Endodermal cell (in vitro differentiated cells): ENCODE measurements at regions not wholly inside any gene's neighbourhood (a gene's known extent, or its start where the extent isn't known, plus 50 kb on each side); places are given as distances from the start of the nearest gene placed in this dataset.

ENCODE experiments used
- DNase-seq: peaks from one replicate; pipeline ENCODE4 v3.0.0-alpha.2; 2017
- H3K27ac ChIP-seq: 2 replicates; pipeline ENCODE4 v1.5.1; 2013; ENCODE audit warnings: mild to moderate bottlenecking, low read depth, low read length, moderate library complexity
- H3K27me3 ChIP-seq: 2 replicates; pipeline ENCODE4 v1.6.1; 2013; ENCODE audit warnings: mild to moderate bottlenecking, low read length, moderate library complexity; ENCODE audit not compliant: insufficient read depth, control insufficient read depth, poor library complexity, severe bottlenecking
- H3K36me3 ChIP-seq: 2 replicates; pipeline ENCODE4 v1.7.0; 2013; ENCODE audit warnings: mild to moderate bottlenecking, low read length, moderate library complexity; ENCODE audit not compliant: control insufficient read depth, insufficient read depth
- H3K4me1 ChIP-seq: one replicate; pipeline ENCODE4 v1.7.0; 2013; ENCODE audit warnings: low read length; ENCODE audit not compliant: control insufficient read depth, insufficient read depth
- H3K4me3 ChIP-seq: 2 replicates; pipeline ENCODE4 v1.5.1; 2013; ENCODE audit warnings: mild to moderate bottlenecking, low read length, moderate library complexity
- H3K9ac ChIP-seq: 2 replicates; pipeline ENCODE4 v1.6.1; 2013; ENCODE audit warnings: mild to moderate bottlenecking, low read length, moderate library complexity; ENCODE audit not compliant: poor library complexity, severe bottlenecking; ENCODE audit errors: extremely low read depth
- H3K9me3 ChIP-seq: 2 replicates; pipeline ENCODE4 v1.6.1; 2013; ENCODE audit warnings: mild to moderate bottlenecking, low read length, moderate library complexity; ENCODE audit not compliant: control insufficient read depth
- H3K27ac Mint-ChIP-seq: 2 replicates; pipeline ENCODE4 v1.8.0; 2020; ENCODE audit warnings: mixed read lengths
- H3K27me3 Mint-ChIP-seq: 2 replicates; pipeline ENCODE4 v1.8.0; 2021; ENCODE audit warnings: mild to moderate bottlenecking, mixed read lengths; ENCODE audit not compliant: insufficient read depth
- H3K36me3 Mint-ChIP-seq: 2 replicates; pipeline ENCODE4 v1.8.0; 2020; ENCODE audit warnings: low read depth, mixed read lengths
- H3K4me1 Mint-ChIP-seq: 2 replicates; pipeline ENCODE4 v1.8.0; 2020; ENCODE audit warnings: mixed read lengths
- H3K4me3 Mint-ChIP-seq: 2 replicates; pipeline ENCODE4 v1.8.0; 2020; ENCODE audit warnings: mild to moderate bottlenecking, moderate library complexity, mixed read lengths
- H3K9me3 Mint-ChIP-seq: 2 replicates; pipeline ENCODE4 v1.8.0; 2020; ENCODE audit warnings: mild to moderate bottlenecking, mixed read lengths
- WGBS, 2 experiments: methylation state at CpG; one replicate each; pipeline versions ENCODE4 v1.1.5 to v1.1.7; 2013; ENCODE audit warnings: missing lambda C conversion rate in 2 of 2, mixed read lengths in 1 of 2; ENCODE audit not compliant: insufficient coverage in 1 of 2, insufficient read length in 1 of 2; 5-methylcytosine and 5-hydroxymethylcytosine counted together
- TF ChIP-seq, protein P1 (sequence below): fragments of 200-600 bp; sonication (generic); conservative IDR thresholded peaks from 2 replicates; pipeline ENCODE4 v1.5.0; 2021; ENCODE audit warnings: antibody characterized with exemption, mild to moderate bottlenecking

- peaks cover 23% of the 10 kb centered on the region for H3K27me3 ChIP-seq
- H3K27ac ChIP-seq = no peak overlapping the region
- Mint-ChIP-seq H3K27me3 (peaks cover 19% of the 10 kb centered on the region), H3K4me1 (peaks cover 11% of the 10 kb centered on the region), H3K9me3 (peaks cover 2% of the 10 kb centered on the region), H3K4me3 (no peak overlapping the region), H3K27ac (no peak overlapping the region), H3K36me3 (no peaks in the 10 kb centered on the region)
- no peak overlapping the region for H3K4me3 ChIP-seq
- H3K9ac ChIP-seq = no peak overlapping the region
- 86% methylated on average over 1 of the region's 1 CpG; no CpG with 5 or more reads in 1 of the 2 experiments for WGBS, 2 experiments
- TF ChIP-seq, protein P1, sequence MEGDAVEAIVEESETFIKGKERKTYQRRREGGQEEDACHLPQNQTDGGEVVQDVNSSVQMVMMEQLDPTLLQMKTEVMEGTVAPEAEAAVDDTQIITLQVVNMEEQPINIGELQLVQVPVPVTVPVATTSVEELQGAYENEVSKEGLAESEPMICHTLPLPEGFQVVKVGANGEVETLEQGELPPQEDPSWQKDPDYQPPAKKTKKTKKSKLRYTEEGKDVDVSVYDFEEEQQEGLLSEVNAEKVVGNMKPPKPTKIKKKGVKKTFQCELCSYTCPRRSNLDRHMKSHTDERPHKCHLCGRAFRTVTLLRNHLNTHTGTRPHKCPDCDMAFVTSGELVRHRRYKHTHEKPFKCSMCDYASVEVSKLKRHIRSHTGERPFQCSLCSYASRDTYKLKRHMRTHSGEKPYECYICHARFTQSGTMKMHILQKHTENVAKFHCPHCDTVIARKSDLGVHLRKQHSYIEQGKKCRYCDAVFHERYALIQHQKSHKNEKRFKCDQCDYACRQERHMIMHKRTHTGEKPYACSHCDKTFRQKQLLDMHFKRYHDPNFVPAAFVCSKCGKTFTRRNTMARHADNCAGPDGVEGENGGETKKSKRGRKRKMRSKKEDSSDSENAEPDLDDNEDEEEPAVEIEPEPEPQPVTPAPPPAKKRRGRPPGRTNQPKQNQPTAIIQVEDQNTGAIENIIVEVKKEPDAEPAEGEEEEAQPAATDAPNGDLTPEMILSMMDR = no peak
- DNase-seq = no peak
- peaks cover 5% of the 10 kb centered on the region for H3K4me1 ChIP-seq
- no peaks in the 10 kb centered on the region for H3K36me3 ChIP-seq
- H3K9me3 ChIP-seq = no peaks in the 10 kb centered on the region
Observed at GRCh38 chr14:34205799-34206198, 254.9 kb upstream of the EGLN3 start.

- Mint-ChIP-seq H3K4me1 (peaks cover 11% of the 10 kb centered on the region), H3K9me3 (peaks cover 2% of the 10 kb centered on the region), H3K4me3 (no peak overlapping the region), H3K27ac (no peak overlapping the region), H3K36me3 (no peaks in the 10 kb centered on the region), H3K27me3 (peaks cover 20% of the 10 kb centered on the region)
- no peak for DNase-seq
- WGBS, 2 experiments = 95 to 100% methylated on average over 2 to 4 of the region's 4 CpGs
- TF ChIP-seq, protein P1 = no peak
- no peak overlapping the region for H3K9ac ChIP-seq
- peaks cover 31% of the 10 kb centered on the region for H3K27me3 ChIP-seq
- H3K9me3 ChIP-seq = no peaks in the 10 kb centered on the region
- peaks cover 5% of the 10 kb centered on the region for H3K4me1 ChIP-seq
- no peaks in the 10 kb centered on the region for H3K36me3 ChIP-seq
- no peak overlapping the region for H3K27ac ChIP-seq
- H3K4me3 ChIP-seq = no peak overlapping the region
Observed at GRCh38 chr14:34204774-34205173, 253.9 kb upstream of the EGLN3 start.

DNA sequence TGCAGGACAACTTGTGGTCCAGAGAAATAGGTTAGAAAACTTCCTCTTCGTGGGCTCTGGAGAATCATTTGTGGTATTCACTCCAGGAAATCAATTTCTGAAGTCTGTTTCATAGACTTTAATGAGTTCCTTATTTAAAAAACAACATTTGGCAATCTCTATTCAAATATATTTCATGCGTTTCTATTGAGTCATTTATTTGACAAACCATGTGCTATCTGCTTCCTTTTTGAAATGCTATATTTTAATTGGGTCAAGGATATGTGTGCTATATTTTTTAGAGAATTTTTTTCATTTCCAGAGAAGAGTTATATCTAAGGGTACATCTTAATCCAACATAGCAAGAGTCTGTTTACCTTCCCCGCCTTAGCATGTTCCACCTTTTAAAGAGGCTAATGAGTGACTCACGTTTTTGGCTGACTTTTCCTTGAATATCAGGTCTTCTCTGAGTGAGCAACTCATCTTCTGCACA, 252.4 kb upstream of the EGLN3 start:
- no peak overlapping the region for H3K27ac ChIP-seq
- Mint-ChIP-seq H3K27me3 (peaks cover 23% of the 10 kb centered on the region), H3K4me3 (no peak overlapping the region), H3K27ac (no peak overlapping the region), H3K9me3 (peaks cover 2% of the 10 kb centered on the region), H3K36me3 (no peaks in the 10 kb centered on the region), H3K4me1 (peaks cover 11% of the 10 kb centered on the region)
- H3K27me3 ChIP-seq = peaks cover 31% of the 10 kb centered on the region
- DNase-seq = no peak
- 77 to 84% methylated on average over 4 of the region's 4 CpGs for WGBS, 2 experiments
- TF ChIP-seq, protein P1 = no peak
- H3K9me3 ChIP-seq = no peaks in the 10 kb centered on the region
- no peak overlapping the region for H3K4me3 ChIP-seq
- peaks cover 5% of the 10 kb centered on the region for H3K4me1 ChIP-seq
- no peaks in the 10 kb centered on the region for H3K36me3 ChIP-seq
- no peak overlapping the region for H3K9ac ChIP-seq
